ENCODE measurements at regions not wholly inside any gene's neighbourhood (a gene's known extent, or its start where the extent isn't known, plus 50 kb on each side); places are given as distances from the start of the nearest gene placed in this dataset.

GRCh38 chr17:73957564-73957963, 245.9 kb upstream of the RPL38 start:
- no peak for DNase-seq

DNA sequence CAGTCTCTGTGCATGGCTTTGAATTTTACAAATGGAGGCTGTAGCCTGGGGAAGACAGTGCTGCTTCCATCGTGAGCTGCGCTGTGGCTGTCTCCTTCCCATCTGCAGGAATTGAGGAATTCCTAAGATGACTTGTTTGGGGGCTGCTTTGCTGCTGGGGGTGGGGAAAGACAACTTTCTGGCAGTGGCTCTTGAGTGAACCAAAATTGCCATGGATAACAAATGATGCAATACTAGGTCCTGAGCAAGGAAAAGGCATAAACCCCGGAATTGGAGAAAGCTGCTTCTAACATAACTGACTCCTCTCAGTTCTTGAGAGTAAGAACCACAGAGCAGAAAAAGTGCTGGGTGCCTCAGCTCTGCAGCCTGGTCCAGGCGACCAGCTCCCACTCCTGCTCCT, 245.0 kb upstream of the RPL38 start:
- DNase-seq, result no peak

- no peak for DNase-seq
These were observed 243.0 kb upstream of the RPL38 start for GRCh38 chr17:73960469-73960868.

DNA sequence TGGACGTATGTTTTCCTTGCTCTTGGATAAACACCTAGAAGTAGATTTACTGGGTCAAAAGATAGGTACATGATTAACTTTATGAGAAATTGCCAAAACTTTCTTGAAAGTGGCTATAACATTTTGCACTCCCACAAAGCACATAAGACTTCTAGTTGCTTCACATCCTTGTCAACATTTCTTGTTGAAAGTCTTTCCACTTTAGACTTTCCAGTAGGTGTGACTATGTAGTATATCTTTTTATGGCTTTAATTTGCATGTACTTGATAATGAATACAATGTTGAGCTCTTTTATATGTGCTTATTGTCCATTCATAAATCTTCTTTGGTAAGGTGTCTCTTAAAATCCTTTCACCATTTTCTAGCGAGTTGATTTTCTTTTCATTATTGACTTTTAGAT, 241.2 kb upstream of the RPL38 start:
- no peak for DNase-seq

- DNase-seq, result no peak
These were observed 234.8 kb upstream of the RPL38 start for GRCh38 chr17:73968680-73969079.

- DNase-seq, result peak; percentile 98
These were observed 233.5 kb upstream of the RPL38 start for GRCh38 chr17:73969956-73970355.

DNA sequence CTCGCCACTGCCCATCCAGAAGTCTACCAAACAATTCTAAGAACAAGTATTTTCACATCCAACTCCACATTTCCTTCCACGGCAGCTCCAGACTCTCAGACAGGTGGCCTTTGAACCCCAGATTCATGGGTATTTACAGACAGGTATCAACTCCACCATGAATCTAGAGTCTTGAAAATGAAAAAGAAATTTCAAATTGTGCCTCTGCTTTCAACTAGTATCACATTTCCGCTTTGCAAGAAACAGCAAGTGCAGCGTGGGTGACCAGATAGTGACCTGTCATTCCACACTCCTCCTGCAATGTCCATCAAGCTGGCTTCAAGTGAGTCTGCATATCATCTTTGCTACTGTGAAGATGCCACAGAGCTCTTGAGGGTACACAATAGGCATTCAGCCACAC, 232.4 kb upstream of the RPL38 start:
- DNase-seq, result no peak

DNA sequence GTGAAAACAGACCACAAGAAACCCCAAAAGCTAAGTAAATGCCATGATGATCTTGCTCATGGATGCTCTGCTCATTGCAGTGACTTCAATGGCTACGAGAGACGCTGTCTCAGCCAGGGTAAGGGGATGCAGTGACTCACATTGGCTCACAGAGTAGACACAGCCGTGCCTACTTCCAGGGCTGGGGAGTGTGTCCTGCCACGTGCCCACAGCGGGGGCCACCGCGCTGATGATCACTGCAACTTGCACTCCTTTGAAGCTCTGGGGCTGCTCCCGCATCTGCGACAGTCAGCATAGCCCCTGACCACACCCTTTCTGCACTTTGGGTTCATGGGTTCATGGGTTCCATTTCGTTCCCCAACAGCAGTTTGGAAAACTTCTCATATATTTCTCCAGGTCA, 231.4 kb upstream of the RPL38 start:
- DNase-seq, result no peak

DNA sequence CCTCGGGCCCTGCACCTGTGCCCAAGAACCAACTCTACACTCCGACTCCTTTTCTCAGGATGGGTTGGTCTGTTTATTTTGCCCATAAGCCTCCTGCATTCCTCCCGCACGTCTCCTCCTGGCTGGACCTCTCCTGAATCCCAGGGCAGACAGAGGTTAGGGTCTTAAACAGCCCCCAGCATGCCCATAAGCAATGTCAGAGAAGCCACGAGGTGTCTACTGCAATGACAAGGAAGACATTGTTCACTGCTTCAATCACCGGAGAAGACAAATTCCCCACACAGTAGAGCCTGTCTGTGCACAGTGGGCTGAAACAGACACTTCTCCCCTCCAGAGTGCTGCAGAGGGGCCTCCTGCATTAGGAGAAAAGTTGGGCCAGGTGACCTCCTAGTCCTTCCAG, 230.6 kb upstream of the RPL38 start:
- no peak for DNase-seq

- DNase-seq, result no peak
These were observed 229.7 kb upstream of the RPL38 start for GRCh38 chr17:73973586-73974409.

DNA sequence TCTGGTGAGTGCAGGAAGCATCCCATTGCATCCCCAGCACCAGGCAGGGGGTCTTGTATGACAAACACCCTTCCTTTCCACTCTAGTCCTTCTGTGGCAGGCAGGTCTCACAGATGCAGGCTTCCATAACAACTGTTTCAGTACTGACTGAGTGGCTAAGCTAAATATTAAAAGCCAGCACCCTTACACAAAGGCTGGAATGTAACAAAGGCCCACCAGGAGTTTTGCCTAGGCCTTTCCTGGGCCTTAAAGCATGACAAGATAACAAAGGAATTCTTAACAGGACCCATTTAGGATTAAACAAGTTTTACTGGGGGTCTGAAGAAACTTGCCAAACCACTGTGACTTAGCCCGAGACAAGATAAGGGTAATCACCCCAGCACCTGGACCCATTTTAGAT, 228.9 kb upstream of the RPL38 start:
- no peak for DNase-seq

DNA sequence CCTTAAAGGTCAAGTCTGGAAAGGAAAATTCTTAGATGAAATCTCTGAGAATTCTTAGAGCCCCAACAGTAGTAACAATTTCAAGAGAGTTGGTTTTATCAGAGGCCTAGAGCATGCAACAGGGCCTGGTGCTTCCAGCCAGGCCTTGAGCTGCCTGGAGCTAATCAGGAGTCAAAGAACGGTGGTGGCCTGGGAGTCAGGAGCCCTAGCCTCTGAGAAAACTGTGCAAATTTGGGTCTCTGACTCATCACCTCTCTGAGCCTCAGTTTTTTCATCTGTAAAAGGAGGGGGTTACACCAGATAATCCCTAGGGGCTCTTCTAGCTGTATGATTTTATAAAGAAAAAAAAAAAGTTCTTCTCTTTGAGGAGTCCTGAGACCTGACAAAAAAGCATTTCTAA, 227.3 kb upstream of the RPL38 start:
- DNase-seq, result no peak

DNA sequence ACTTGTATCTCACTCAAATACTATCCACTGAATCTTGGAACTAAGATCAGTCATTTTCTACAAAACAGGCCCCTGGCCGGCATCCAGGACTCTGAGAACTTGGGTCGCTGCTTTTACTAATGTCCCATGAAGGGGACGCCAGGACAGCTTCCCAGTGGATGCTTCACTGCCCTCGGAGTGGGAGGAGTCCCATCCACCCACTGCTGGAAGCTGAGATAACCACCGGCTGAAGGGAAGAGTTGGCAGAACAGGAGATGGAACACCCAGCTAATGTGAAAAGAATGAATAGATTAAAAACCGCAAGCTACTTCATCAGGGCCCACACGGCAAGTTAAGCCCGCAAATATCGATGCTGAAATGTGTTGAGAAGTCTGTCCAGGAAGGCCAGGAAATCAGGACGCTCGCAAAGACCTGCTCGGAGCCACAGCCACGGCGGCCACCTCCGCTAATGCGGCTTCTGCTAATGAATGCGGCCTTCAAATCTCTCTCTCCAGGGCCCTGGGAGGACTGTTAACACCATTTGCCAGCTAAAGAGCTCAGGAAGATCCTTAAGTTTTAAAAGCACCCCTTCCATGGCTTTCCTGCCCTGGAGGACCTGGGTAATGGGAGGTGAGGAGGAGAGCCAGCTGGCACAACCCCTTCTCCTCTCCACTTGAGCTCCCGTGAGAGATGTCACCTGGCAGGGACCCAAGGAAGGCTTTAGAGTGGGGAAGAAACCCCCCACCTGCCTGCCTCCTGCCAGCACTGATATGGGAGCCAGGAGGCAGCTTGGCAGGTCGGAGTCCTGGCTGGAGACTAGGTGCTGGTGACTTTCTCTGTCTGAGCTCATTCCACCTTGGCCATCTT, 226.6 kb upstream of the RPL38 start:
- no peak for DNase-seq

GRCh38 chr17:73980517-73980916, 223.0 kb upstream of the RPL38 start:
- no peak for DNase-seq

GRCh38 chr17:73982871-73983270, 220.6 kb upstream of the RPL38 start:
- DNase-seq, result no peak

DNA sequence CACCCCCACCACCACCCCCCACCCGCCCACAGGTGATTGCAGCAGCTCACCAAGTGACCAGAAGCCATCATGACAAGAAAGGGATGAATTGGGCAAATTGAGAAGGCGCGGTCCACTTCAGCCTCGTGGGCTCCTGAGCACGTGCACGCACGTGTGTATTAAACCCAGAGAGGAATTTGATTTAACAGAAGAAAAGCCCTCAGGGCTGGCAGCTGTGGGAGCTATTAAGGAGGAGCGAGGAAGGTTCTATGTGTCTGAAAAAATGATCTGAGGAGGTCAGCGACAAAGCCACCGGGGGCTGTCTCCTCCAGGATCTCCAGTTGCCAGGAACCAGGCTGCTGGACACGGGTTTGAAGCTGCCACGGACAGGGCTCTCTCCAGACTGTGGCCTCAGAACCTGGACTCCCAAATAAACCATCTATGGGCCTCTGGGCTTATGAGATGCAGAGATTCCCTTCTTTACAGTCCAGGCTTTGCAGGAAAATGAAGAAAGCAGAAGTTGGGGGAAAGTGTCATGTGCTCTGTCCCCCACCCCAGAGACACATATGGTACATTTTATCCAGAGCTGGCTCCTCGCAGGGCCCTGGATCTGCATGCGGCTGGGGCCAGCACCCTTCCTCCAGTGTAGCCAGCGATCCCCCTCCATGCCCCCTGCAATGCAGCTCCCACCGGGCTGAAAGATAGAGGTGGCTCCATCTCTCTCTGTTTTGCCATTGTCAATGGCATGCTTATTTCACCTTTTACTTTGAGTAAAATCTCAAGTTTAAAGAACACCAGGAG, 219.7 kb upstream of the RPL38 start:
- no peak for DNase-seq

DNA sequence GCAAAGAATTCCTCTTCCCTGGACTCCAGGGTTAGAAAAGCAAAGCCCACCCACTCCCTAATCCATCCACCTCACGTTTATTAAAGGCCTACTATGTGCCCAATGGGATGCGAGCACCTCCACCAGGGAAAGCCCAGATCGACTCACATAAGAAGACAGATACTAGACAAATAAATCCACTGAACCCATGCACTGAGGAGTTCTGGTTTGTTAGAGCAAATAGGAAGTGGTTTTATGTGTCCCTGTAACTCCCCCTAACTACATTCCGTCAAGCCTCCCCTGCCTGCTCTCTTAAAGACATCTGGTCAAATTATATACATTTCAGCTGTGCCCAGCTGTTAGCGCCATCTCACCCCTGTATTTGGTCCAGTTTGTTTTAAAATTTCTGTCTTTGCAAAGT, 218.5 kb upstream of the RPL38 start:
- no peak for DNase-seq

- no peak for DNase-seq
These were observed 217.9 kb upstream of the RPL38 start for GRCh38 chr17:73985466-73986015.

- no peak for DNase-seq
These were observed 216.8 kb upstream of the RPL38 start for GRCh38 chr17:73986641-73987177.

- no peak for DNase-seq
These were observed 216.1 kb upstream of the RPL38 start for GRCh38 chr17:73987395-73987794.

GRCh38 chr17:73987845-73988509, 215.5 kb upstream of the RPL38 start:
- DNase-seq, result no peak

- no peak for DNase-seq
These were observed 213.8 kb upstream of the RPL38 start for GRCh38 chr17:73989671-73990070.

All from AML-193 (cell line).